ENCODE measurements at regions not wholly inside any gene's neighbourhood (a gene's known extent, or its start where the extent isn't known, plus 50 kb on each side); places are given as distances from the start of the nearest gene placed in this dataset.
"Not testable (repeated sequence)": the region's sequence is repeated elsewhere in the genome, so short reads cannot be mapped to it uniquely, and the experiment has no call there.

DNA sequence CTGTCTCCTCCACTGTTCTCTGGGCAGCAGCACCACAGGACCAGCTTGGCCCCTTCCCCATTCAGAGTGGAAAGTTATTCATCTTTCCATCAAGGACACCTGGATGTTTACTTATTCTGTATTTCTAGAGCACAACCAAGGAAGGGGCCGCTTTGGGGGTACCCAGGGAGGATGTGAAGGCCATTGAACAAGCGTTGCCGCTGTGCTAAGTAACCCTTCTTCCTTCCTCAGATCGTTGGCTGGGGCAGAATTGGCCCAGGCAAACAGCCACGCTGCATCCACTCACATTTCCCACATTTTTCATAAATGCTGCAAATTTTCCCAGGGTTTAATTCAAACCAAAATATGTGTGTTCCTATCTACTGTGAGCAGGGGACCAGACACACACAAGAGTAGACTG lies 76.2 kb upstream of the NPAS2 start:
- Mint-ChIP-seq H3K36me3 (no peaks in the 10 kb centered on the region), H3K9me3 (peaks cover 0 to 5% (median 0%) of the 10 kb centered on the region in 7 donors), H3K4me1 (no peaks in the 10 kb centered on the region), H3K27me3 (peaks cover 17 to 39% (median 33%) of the 10 kb centered on the region in 3 donors), H3K27ac (no peak overlapping the region), H3K4me3 (no peak overlapping the region)
- ATAC-seq (ENCODE audit: low read depth in 2 of 2) (no peak), DNase-seq (no peak)

GRCh38 chr2:100744184-100744583 lies 75.8 kb upstream of the NPAS2 start:
- peaks cover 17 to 39% (median 33%) of the 10 kb centered on the region in 3 donors for H3K27me3 Mint-ChIP-seq
- no peak overlapping the region for H3K27ac Mint-ChIP-seq
- H3K36me3 Mint-ChIP-seq = no peaks in the 10 kb centered on the region
- H3K4me1 Mint-ChIP-seq = no peaks in the 10 kb centered on the region
- ATAC-seq (ENCODE audit: low read depth in 2 of 2) = no peak
- H3K9me3 Mint-ChIP-seq = peaks cover 0 to 5% (median 0%) of the 10 kb centered on the region in 7 donors
- DNase-seq = no peak
- H3K4me3 Mint-ChIP-seq = no peak overlapping the region

DNA sequence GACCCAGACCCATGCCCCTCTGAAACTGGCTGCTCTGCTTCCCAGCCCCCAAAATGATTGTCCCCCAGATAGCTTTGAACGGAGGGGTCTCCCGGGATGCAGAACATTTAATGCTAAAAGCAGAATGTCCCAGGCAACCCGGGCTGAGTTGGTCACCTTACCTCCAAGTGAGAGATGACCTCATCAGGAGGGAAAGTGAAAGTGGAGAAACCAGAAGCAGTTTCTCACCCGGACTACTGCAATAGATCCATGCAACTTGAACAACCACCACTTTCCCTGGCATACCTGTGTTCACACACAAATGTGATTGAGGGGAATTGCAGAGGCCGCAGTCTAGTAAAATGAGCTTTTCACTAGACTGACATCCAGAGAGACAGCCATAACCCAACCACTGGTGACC lies 75.3 kb upstream of the NPAS2 start:
- no peaks in the 10 kb centered on the region for H3K4me1 Mint-ChIP-seq
- H3K9me3 Mint-ChIP-seq = peaks cover 0 to 5% (median 0%) of the 10 kb centered on the region in 7 donors
- no peak overlapping the region for H3K27ac Mint-ChIP-seq
- DNase-seq (no peak), ATAC-seq (ENCODE audit: low read depth in 2 of 2) (no peak)
- H3K4me3 Mint-ChIP-seq = no peak overlapping the region
- H3K36me3 Mint-ChIP-seq = no peaks in the 10 kb centered on the region
- peaks cover 21 to 39% (median 33%) of the 10 kb centered on the region in 3 donors for H3K27me3 Mint-ChIP-seq

GRCh38 chr2:100745604-100746003 lies 74.3 kb upstream of the NPAS2 start:
- Mint-ChIP-seq H3K27ac (no peak overlapping the region), H3K4me3 (no peak overlapping the region), H3K4me1 (no peaks in the 10 kb centered on the region), H3K36me3 (no peaks in the 10 kb centered on the region), H3K9me3 (peaks cover 0 to 5% (median 0%) of the 10 kb centered on the region in 7 donors), H3K27me3 (peaks cover 23 to 39% (median 31%) of the 10 kb centered on the region in 3 donors)
- ATAC-seq (ENCODE audit: low read depth in 2 of 2) (no peak), DNase-seq (no peak)

GRCh38 chr2:100747551-100747950 lies 72.4 kb upstream of the NPAS2 start:
- DNase-seq (no peak), ATAC-seq (ENCODE audit: low read depth in 2 of 2) (no peak)
- Mint-ChIP-seq H3K4me1 (no peaks in the 10 kb centered on the region), H3K4me3 (no peak overlapping the region), H3K27ac (peak overlapping the region in 1 of 6 donors; percentile 23), H3K9me3 (peaks cover 0 to 6% (median 0%) of the 10 kb centered on the region in 7 donors), H3K36me3 (no peaks in the 10 kb centered on the region), H3K27me3 (peaks cover 32 to 52% (median 38%) of the 10 kb centered on the region in 3 donors)

DNA sequence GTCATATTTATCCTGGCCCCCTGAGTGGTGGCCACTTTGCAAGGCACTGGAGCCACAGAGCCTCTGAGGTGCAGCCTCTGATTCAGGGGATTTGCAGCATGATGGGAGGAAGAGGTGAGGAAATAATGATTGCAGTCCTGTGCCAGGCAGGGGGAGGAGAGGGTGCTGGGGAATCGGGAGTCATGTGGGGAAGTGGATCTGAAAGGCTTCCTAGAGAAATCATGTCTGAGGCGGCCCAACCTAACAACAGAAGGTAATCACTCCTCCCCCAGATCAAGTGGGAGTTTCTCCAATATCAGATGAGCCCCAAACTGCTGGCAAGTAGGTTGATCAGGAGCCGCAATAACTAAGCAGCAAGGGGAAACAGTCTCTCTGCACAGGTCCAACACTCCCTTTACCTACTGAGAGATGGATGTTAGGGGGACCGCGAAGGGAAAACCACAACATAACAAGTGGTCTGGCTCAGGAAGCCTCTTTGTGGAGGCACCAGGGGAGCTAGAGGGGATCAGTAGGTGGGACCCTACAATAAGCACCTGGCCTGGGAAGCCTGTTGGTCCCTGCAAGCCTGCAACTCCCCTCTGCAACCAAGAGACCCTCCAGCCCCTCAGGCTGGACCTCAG lies 71.8 kb upstream of the NPAS2 start:
- no peaks in the 10 kb centered on the region for H3K36me3 Mint-ChIP-seq
- H3K27me3 Mint-ChIP-seq = peaks cover 38 to 54% (median 38%) of the 10 kb centered on the region in 3 donors
- no peak for DNase-seq

GRCh38 chr2:100748673-100749072 lies 71.3 kb upstream of the NPAS2 start:
- ATAC-seq (ENCODE audit: low read depth in 2 of 2) (no peak), DNase-seq (no peak)
- Mint-ChIP-seq H3K27me3 (peaks cover 38 to 57% (median 38%) of the 10 kb centered on the region in 3 donors), H3K4me3 (no peak overlapping the region), H3K27ac (no peak overlapping the region), H3K36me3 (no peaks in the 10 kb centered on the region), H3K4me1 (no peaks in the 10 kb centered on the region), H3K9me3 (peaks cover 0 to 6% (median 0%) of the 10 kb centered on the region in 7 donors)

More for the DNA sequence above, 71.8 kb upstream of the NPAS2 start:
- Mint-ChIP-seq H3K4me3 (no peak overlapping the region), H3K27ac (no peak overlapping the region), H3K4me1 (no peaks in the 10 kb centered on the region), H3K9me3 (peaks cover 0 to 6% (median 0%) of the 10 kb centered on the region in 7 donors)
- ATAC-seq (ENCODE audit: low read depth in 2 of 2) = no peak

DNA sequence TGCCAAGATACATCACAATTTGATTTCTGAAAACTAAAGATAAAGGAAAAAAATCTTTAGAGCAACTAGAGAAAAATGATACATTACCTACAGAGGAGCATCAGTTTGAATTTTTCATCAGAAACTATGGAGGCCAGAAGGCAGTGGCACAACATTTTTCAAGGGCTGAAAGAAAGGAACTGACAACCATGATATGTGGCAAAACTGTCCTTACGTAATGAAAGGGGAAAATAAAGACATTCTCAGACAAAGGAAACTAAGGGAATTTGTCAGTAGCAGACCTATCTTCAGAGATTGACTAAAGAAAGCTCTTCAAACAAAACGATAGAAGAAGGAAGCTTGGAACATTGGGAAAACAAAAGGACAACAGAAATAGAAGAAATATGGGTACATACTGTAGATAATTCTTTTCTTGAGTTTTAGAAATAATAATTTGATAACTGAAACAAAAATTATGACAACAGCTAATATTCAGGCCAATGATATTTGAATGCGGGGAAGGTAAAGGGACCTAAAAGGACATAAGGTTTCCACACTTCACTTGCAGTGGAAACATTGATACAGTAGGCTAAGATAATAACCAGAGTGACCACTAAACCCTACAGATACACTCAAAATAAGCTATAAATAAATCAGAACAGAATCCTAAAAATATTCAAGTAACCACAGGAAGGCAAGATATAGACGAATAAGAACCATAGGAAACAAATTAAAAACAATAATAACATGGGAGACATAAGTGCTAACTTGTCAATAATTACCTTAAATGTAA lies 70.0 kb upstream of the NPAS2 start:
- ATAC-seq (ENCODE audit: low read depth in 2 of 2) = no peak
- H3K4me3 Mint-ChIP-seq = no peak overlapping the region
- peaks cover 35 to 48% (median 38%) of the 10 kb centered on the region in 3 donors for H3K27me3 Mint-ChIP-seq
- no peak for DNase-seq
- H3K36me3 Mint-ChIP-seq = no peaks in the 10 kb centered on the region
- peaks cover 0 to 6% (median 0%) of the 10 kb centered on the region in 7 donors for H3K9me3 Mint-ChIP-seq
- no peak overlapping the region for H3K27ac Mint-ChIP-seq
- H3K4me1 Mint-ChIP-seq = no peaks in the 10 kb centered on the region

DNA sequence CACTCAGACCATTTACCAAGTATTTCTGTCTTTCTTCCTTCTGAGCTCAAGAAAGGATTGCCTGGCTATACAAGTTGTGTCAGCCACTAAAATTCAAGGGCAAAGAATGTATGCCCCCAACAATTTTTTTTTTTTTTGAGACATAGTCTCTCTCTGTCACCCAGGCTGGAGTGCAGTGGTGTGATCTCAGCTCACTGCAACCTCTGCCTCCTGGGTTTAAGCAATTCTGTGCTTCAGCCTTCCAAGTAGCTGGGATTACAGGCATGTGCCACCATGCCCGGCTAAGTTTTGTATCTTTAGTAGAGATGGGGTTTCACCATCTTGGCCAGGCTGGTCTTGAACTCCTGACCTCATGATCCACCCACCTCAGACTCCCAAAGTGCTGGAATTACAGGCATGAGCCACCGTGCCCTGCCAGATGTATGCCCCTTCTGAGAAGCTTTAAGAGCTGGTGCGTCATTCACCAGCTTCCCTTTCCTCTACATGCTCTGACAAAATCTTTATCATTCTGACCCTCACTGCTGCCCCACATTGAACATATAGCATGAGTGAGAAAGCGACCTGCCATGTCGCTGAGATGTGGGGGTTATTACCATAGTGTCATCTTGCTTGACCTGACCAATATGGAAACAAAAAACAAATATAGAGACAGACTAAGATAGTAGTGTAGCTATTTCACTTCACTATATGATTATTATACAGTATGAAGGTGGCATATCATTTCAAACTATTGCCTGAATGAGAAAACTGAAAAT lies 67.9 kb upstream of the NPAS2 start:
- Mint-ChIP-seq H3K27me3 (peaks cover 31 to 52% (median 41%) of the 10 kb centered on the region in 3 donors), H3K27ac (peak overlapping the region in 1 of 6 donors; percentile 27)
- H3K36me3 Mint-ChIP-seq; H3K4me3 Mint-ChIP-seq; H3K4me1 Mint-ChIP-seq; H3K9me3 Mint-ChIP-seq; DNase-seq; ATAC-seq (ENCODE audit: low read depth in 2 of 2): not testable (repeated sequence)

DNA sequence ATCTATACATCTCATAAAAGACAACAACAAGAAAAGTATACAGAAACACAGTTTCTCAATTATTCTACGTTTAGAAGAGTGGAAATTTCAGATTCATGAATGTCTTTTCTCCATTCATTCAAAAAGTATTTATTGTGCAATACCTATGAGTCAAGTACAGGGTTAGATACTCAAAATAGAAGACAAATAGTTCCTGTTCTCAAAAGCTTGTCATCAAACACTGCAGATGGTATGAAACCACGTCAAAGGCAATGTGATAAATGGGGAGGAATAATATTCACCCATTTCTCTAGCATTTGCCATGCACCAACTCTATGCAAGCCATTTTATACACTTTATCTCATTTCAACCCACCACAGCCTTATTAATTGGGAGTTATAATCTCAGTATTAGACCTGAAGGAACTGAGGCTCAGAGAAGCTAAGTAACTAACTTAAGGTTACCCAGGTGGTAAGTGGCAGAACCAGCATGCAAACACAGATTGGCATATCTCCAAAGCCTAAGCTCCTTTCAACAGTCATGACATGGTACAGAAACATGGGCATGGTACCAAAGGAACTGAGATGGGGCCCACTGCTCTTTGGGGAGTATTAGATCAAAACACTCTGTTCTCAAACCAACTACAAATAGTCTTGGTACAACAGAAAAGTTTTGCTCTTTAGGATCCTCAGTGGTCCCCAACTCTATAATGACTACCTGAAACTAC lies 67.2 kb upstream of the NPAS2 start:
- no peaks in the 10 kb centered on the region for H3K36me3 Mint-ChIP-seq
- no peak overlapping the region for H3K27ac Mint-ChIP-seq
- peaks cover 32 to 47% (median 40%) of the 10 kb centered on the region in 3 donors for H3K27me3 Mint-ChIP-seq
- DNase-seq (no peak), ATAC-seq (ENCODE audit: low read depth in 2 of 2) (no peak)
- no peaks in the 10 kb centered on the region for H3K4me1 Mint-ChIP-seq
- H3K9me3 Mint-ChIP-seq = peaks cover 0 to 9% (median 2%) of the 10 kb centered on the region in 7 donors
- H3K4me3 Mint-ChIP-seq = no peak overlapping the region

DNA sequence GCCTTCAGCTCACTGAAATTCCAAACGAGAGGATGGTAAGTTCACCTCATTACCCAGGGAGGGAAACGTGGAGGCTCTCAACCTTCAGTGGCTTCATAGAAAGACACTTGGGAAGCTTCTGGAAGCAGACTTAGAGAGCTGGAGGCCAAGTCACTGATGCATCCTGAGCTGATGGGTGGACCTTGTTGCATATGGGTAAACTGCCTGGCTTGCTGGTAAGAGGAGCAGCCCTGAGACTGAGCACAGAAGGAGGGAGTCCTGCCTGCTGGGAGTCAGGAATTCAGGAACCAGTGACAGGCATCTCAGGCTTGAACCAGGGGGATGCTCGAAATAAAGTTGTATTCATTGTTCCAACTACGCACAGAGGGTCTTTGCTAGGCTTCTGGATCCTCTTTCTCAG lies 66.5 kb upstream of the NPAS2 start:
- Mint-ChIP-seq H3K4me1 (no peaks in the 10 kb centered on the region), H3K27ac (no peak overlapping the region), H3K27me3 (peaks cover 25 to 47% (median 39%) of the 10 kb centered on the region in 3 donors), H3K36me3 (no peaks in the 10 kb centered on the region), H3K9me3 (peaks cover 0 to 13% (median 4%) of the 10 kb centered on the region in 7 donors), H3K4me3 (no peak overlapping the region)
- DNase-seq (no peak), ATAC-seq (ENCODE audit: low read depth in 2 of 2) (no peak)

DNA sequence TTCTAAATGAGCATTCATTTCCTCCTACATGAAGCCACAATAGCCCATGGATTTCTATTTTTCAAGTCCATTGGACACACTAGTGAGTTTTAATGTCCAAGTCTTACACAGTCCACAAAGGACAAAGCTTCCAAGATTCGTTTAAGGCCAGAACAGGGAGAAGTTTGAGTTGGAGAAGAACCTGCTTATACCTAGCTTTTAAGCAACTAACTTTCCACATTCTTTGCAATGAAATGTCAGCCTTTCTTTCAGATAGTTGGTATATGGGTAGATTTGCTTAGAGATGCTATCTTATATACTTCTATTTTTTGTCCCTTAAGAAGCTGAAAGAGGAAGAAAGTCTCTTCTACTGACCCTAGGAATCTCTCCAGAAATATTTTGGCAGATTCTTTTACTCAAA lies 66.1 kb upstream of the NPAS2 start:
- no peak for DNase-seq
- Mint-ChIP-seq H3K36me3 (no peaks in the 10 kb centered on the region), H3K27ac (no peak overlapping the region), H3K4me3 (no peak overlapping the region), H3K9me3 (peaks cover 0 to 18% (median 8%) of the 10 kb centered on the region in 7 donors), H3K27me3 (peaks cover 29 to 51% (median 41%) of the 10 kb centered on the region in 3 donors), H3K4me1 (no peaks in the 10 kb centered on the region)
- no peak for ATAC-seq (ENCODE audit: low read depth in 2 of 2)

DNA sequence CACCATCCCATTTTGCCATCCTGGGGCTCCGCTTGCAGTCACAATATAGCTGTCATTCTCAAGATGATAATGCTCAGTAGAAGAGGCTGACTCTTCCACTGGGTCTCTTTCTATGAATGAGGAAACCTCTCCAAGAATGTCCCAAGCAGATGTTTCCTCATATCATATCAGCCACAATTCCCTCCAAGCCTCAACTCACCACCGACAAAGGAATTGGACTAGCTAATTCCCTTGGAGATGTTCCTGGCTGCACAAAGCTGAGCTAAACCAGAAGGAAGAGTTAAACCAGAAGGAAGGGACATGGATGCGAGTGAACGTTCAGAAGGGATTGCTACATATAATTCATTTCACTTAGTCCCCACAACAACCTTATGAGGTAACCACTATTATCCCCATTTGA lies 65.0 kb upstream of the NPAS2 start:
- Mint-ChIP-seq H3K4me1 (no peaks in the 10 kb centered on the region), H3K27ac (no peak overlapping the region), H3K36me3 (no peaks in the 10 kb centered on the region), H3K27me3 (peaks cover 31 to 54% (median 33%) of the 10 kb centered on the region in 3 donors), H3K9me3 (peaks cover 0 to 18% (median 8%) of the 10 kb centered on the region in 7 donors), H3K4me3 (no peak overlapping the region)
- ATAC-seq (ENCODE audit: low read depth in 2 of 2) (no peak), DNase-seq (no peak)

Data from naive B cell (primary cell).